Liver (tissue), 3 donors: ENCODE measurements at regions not wholly inside any gene's neighbourhood (a gene's known extent, or its start where the extent isn't known, plus 50 kb on each side); places are given as distances from the start of the nearest gene placed in this dataset.

ENCODE experiments used
- CTCF ChIP-seq: fragments of 150-350 bp; IDR thresholded peaks from 2 replicates; pipeline ENCODE4 v1.5.1; 2017; ENCODE audit warnings: improper control_type of control experiment, low read depth, low read length; ENCODE audit not compliant: missing input control
- JUND ChIP-seq, 2 donors: IDR thresholded peaks; 2 replicates each; pipeline ENCODE4 v1.6.1; 2016; ENCODE audit warnings: antibody characterized with exemption in 2 of 2
- TF ChIP-seq, protein P1 (sequence below): IDR thresholded peaks from 2 replicates; pipeline ENCODE4 v1.6.1; 2016; ENCODE audit warnings: antibody characterized with exemption
- donor health status: healthy.
- donor health status: healthy.

DNA sequence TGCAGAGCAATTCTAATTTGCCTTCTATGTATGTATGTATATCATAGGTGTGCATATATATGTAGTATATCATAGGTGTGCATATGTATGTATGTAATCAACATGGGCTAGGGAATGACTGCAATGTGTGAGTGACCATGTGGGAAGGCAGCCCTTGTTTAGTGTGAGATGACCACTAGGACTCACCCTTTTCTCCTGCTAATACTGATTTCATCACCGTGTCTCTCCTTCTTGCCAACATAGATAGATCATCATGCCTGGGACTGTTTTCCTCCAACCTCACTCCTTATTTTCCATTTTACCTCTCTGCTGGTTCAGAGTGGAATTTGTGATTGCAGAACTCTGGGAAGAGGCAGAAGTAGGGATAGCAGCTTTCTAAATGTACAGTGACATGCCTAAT lies 63.6 kb upstream of the SFRP2 start:
- TF ChIP-seq, protein P1, sequence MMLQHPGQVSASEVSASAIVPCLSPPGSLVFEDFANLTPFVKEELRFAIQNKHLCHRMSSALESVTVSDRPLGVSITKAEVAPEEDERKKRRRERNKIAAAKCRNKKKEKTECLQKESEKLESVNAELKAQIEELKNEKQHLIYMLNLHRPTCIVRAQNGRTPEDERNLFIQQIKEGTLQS, result no peak
- no peak for TF ChIP-seq JUND (IDR thresholded peaks at IDR 0.05)
- TF ChIP-seq CTCF, result no peak
